ENCODE measurements at regions not wholly inside any gene's neighbourhood (a gene's known extent, or its start where the extent isn't known, plus 50 kb on each side); places are given as distances from the start of the nearest gene placed in this dataset.

DNA sequence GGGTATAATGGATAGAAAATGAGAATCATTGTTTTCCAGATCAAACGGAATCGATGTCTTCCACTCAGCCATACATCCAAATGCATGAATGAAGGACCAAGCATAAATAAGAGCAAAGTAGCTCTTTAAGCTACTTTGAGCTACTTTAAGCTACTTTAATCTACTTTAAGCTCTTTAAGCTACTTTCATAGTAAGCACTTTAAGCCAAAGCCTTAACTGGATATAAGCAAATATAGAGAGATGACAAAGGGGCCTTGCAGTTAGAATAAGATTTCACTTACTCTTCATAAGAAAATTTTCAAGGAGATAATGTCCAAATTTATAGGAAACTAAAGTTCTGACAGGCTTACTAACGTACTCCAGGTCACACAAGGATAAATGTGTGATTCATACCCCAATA, 355.6 kb upstream of the KITLG start:
- Histone ChIP-seq H3K4me1 (no peaks in the 10 kb centered on the region), H3K9me3 (no peaks in the 10 kb centered on the region)

DNA sequence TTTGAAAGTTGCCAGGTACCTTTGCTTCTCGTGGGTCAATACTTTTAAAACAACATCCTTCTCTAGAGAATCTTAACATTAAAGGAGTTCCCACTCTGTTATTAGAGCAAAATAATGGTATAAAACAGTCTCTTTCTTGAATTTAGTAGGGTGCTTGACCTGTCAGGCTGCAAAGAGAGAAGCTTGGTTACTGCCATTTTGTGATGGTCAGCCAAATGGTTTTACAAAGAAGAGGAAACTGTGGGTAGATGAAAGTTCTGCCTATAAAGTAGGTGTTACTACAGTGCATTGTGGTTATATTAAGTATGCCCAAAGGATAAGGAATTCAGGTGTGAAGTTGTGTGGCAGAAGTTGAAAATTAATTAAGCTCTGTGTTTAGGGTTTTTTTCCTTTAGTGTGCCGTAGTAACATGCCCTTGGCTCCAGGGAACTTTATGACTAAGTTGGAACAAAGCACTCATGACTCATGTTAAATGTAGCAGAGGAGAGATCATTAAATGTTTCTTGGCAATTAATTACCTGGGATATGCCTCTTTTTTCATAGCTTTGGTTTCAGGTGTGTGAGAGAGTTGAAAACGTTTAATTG, 354.0 kb upstream of the KITLG start:
- Histone ChIP-seq H3K36me3 (no peaks in the 10 kb centered on the region), H3K4me3 (no peak overlapping the region), H3K4me1 (no peaks in the 10 kb centered on the region), H3K9me3 (no peaks in the 10 kb centered on the region), H3K27me3 (no peaks in the 10 kb centered on the region), H3K27ac (no peak overlapping the region)
- WGBS, 2 donors: 85 to 86% methylated on average over 3 of the region's 3 CpGs
- ATAC-seq (ENCODE audit: low FRiP score in 2 of 2) (no peak), DNase-seq (no peak)
- TF ChIP-seq EP300 (IDR thresholded peaks at IDR 0.05) (no peak), POLR2AphosphoS5 (IDR thresholded peaks at IDR 0.05) (no peak), POLR2A (IDR thresholded peaks at IDR 0.05) (no peak)
- TF ChIP-seq, protein P1, sequence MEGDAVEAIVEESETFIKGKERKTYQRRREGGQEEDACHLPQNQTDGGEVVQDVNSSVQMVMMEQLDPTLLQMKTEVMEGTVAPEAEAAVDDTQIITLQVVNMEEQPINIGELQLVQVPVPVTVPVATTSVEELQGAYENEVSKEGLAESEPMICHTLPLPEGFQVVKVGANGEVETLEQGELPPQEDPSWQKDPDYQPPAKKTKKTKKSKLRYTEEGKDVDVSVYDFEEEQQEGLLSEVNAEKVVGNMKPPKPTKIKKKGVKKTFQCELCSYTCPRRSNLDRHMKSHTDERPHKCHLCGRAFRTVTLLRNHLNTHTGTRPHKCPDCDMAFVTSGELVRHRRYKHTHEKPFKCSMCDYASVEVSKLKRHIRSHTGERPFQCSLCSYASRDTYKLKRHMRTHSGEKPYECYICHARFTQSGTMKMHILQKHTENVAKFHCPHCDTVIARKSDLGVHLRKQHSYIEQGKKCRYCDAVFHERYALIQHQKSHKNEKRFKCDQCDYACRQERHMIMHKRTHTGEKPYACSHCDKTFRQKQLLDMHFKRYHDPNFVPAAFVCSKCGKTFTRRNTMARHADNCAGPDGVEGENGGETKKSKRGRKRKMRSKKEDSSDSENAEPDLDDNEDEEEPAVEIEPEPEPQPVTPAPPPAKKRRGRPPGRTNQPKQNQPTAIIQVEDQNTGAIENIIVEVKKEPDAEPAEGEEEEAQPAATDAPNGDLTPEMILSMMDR (IDR thresholded peaks at IDR 0.05): no peak

More for the DNA sequence above, 355.6 kb upstream of the KITLG start:
- WGBS, 2 donors: 71 to 75% methylated on average over 3 of the region's 3 CpGs
- Histone ChIP-seq H3K27ac (no peak overlapping the region), H3K27me3 (no peaks in the 10 kb centered on the region), H3K4me3 (no peak overlapping the region), H3K36me3 (no peaks in the 10 kb centered on the region)
- no peak for TF ChIP-seq POLR2A (IDR thresholded peaks at IDR 0.05)
- DNase-seq: no peak
- no peak for ATAC-seq (ENCODE audit: low FRiP score in 2 of 2)

DNA sequence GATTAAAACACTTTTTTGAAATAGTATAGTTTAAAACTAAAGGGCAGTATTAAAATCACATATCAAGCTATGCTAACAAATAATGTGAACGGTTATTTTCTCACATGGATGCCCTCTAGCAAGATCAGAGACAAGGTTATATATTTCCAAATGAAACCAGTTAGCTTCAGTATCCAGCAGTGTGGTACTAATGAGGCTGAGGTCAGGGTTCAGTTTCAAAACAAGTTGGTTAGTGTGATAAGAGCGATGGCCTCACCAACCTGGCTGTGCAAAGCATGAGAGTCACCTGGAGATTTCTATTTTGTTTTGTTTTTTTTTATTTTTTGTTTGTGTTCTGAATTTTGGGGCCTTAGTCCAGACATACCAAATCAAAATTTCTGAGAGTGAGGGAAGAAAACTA, 352.2 kb upstream of the KITLG start:
- H3K4me1 ChIP-seq: no peaks in the 10 kb centered on the region
- 93% methylated on average over 2 of the region's 2 CpGs for WGBS, 2 donors
- no peak overlapping the region for H3K27ac ChIP-seq
- no peak overlapping the region for H3K4me3 ChIP-seq
- TF ChIP-seq POLR2AphosphoS5 (IDR thresholded peaks at IDR 0.05): no peak
- no peak for TF ChIP-seq POLR2A (IDR thresholded peaks at IDR 0.05)
- TF ChIP-seq, protein P1 (IDR thresholded peaks at IDR 0.05): no peak
- TF ChIP-seq EP300 (IDR thresholded peaks at IDR 0.05): no peak
- H3K9me3 ChIP-seq: no peaks in the 10 kb centered on the region
- DNase-seq (no peak), ATAC-seq (ENCODE audit: low FRiP score in 2 of 2) (no peak)
- H3K36me3 ChIP-seq: no peaks in the 10 kb centered on the region
- no peaks in the 10 kb centered on the region for H3K27me3 ChIP-seq

DNA sequence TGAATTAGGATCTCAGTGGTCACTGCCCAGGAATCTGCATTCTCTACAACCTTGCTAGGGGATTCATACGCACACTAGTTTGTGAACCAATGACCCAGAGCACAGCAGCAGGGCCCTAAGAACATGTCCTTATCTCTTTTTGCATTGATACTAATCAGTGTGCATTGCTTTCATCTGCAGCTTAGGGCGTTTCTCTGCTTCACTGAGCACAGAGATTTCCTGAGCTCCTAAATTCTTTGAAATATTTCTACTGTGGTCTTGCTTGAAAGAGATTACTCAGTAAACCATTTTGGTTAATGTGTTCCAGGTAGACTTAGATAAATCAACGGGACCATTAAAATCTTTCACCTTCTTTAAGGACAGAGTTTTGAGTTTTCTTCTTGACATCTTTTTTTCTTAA, 351.3 kb upstream of the KITLG start:
- no peak for DNase-seq
- 59 to 74% methylated on average over 3 of the region's 3 CpGs for WGBS, 2 donors

DNA sequence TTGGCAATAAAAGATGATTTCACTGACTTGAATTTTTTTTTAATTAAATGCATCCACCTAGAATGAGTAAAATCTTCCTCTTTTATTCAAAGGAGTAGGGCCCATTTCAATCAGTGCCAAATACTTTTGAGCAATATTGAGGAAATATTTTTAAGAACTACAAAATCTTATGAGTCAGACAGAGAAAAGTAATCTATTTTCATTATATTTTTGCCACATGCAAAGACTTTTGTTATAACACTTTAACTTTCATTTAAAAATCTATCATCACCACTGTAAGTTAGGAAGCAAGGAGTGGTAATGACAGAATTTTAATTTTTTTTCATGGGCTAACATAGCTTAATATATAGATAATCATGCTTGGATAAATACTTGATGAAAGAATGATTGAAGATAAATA, 345.2 kb upstream of the KITLG start:
- TF ChIP-seq POLR2AphosphoS5 (IDR thresholded peaks at IDR 0.05) (no peak), EP300 (IDR thresholded peaks at IDR 0.05) (no peak), POLR2A (IDR thresholded peaks at IDR 0.05) (no peak)
- TF ChIP-seq, protein P1 (IDR thresholded peaks at IDR 0.05): no peak
- Histone ChIP-seq H3K27ac (peak overlapping the region in 2 of 4 donors; percentile 33 to 78), H3K27me3 (no peaks in the 10 kb centered on the region), H3K4me3 (no peak overlapping the region), H3K36me3 (no peaks in the 10 kb centered on the region), H3K4me1 (peaks cover 0 to 22% (median 0%) of the 10 kb centered on the region in 4 donors), H3K9me3 (no peaks in the 10 kb centered on the region)
- ATAC-seq (ENCODE audit: low FRiP score in 2 of 2) (peak in 1 of 2 donors; percentile 43), DNase-seq (no peak)

More for the DNA sequence above, 351.3 kb upstream of the KITLG start:
- TF ChIP-seq POLR2A (IDR thresholded peaks at IDR 0.05) (no peak), POLR2AphosphoS5 (IDR thresholded peaks at IDR 0.05) (no peak), EP300 (IDR thresholded peaks at IDR 0.05) (no peak)
- TF ChIP-seq, protein P1 (IDR thresholded peaks at IDR 0.05): no peak
- H3K27ac ChIP-seq: no peak overlapping the region
- H3K4me3 ChIP-seq: no peak overlapping the region
- no peak for ATAC-seq (ENCODE audit: low FRiP score in 2 of 2)
- peaks cover 0 to 5% (median 0%) of the 10 kb centered on the region in 4 donors for H3K4me1 ChIP-seq
- H3K36me3 ChIP-seq: no peaks in the 10 kb centered on the region
- H3K27me3 ChIP-seq: no peaks in the 10 kb centered on the region
- H3K9me3 ChIP-seq: no peaks in the 10 kb centered on the region
